GM12878 (cell line): ENCODE measurements at regions not wholly inside any gene's neighbourhood (a gene's known extent, or its start where the extent isn't known, plus 50 kb on each side); places are given as distances from the start of the nearest gene placed in this dataset.

Source experiments
- KDM1A ChIP-seq: fragments of 200-600 bp; sonication (generic); IDR thresholded peaks from 2 replicates; pipeline ENCODE4 v1.6.1; 2016; ENCODE audit warnings: borderline replicate concordance
- POLR2AphosphoS5 ChIP-seq: IDR thresholded peaks from 2 replicates; pipeline ENCODE4 v1.6.1; 2011; ENCODE audit warnings: mild to moderate bottlenecking, low read length, inconsistent platforms
- TF ChIP-seq, protein P1 (sequence below), 3 experiments: IDR thresholded peaks in 2 of 3; conservative IDR thresholded peaks in 1 of 3; 2 replicates each; pipeline ENCODE4 v1.5.1; 2011; ENCODE audit warnings: low read depth in 3 of 3, low read length in 3 of 3, mild to moderate bottlenecking in 3 of 3, control low read depth in 2 of 3, moderate library complexity in 2 of 3, inconsistent platforms in 1 of 3, mixed read lengths in 1 of 3; ENCODE audit not compliant: control insufficient read depth in 2 of 3, insufficient read depth in 1 of 3; ENCODE audit errors: extremely low read depth in 1 of 3

DNA sequence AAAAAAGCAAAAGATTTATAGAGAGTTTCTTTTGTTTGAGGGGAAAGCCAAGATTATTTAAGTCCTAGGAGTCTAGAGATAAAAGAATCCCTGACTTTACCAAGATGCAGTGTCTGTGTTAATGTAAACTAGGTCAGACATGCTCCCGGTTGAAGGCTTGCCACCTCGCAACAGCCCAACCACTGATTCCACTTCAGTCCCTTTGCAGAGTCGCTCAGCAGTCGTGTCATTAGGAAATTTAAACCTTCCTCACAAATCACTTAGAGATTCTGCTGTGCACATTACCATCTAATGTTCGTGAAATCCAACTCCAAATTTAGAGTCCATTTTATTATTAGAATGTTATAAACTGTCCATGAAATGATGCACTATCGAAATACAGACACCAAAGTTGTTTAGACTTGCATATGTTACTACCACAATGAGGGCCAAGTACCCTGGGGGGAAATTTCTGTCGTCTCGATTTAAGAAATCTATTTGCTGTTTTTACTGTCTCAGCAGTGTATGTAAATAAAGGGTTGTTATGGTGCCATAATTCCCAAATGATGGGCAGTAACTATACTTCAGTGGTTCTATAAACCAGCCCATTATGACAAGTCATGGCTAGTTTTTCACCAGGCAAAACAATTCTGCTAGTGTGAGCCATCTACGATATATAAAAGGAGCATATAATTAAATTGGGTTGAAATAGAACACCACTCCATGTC is 101.4 kb upstream of the MTNR1B start:
- TF ChIP-seq, protein P1, sequence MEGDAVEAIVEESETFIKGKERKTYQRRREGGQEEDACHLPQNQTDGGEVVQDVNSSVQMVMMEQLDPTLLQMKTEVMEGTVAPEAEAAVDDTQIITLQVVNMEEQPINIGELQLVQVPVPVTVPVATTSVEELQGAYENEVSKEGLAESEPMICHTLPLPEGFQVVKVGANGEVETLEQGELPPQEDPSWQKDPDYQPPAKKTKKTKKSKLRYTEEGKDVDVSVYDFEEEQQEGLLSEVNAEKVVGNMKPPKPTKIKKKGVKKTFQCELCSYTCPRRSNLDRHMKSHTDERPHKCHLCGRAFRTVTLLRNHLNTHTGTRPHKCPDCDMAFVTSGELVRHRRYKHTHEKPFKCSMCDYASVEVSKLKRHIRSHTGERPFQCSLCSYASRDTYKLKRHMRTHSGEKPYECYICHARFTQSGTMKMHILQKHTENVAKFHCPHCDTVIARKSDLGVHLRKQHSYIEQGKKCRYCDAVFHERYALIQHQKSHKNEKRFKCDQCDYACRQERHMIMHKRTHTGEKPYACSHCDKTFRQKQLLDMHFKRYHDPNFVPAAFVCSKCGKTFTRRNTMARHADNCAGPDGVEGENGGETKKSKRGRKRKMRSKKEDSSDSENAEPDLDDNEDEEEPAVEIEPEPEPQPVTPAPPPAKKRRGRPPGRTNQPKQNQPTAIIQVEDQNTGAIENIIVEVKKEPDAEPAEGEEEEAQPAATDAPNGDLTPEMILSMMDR (IDR thresholded peaks at IDR 0.05 in 2 of 3, conservative IDR thresholded peaks at IDR 0.05 in 1 of 3; ENCODE audit: control insufficient read depth in 2 of 3, extremely low read depth in 1 of 3, insufficient read depth in 1 of 3, low read depth in 3 of 3, low read length in 3 of 3), result no peak
- TF ChIP-seq POLR2AphosphoS5, result no peak
- TF ChIP-seq KDM1A, result no peak
